SU-DHL-6 (cell line): ENCODE measurements at regions not wholly inside any gene's neighbourhood (a gene's known extent, or its start where the extent isn't known, plus 50 kb on each side); places are given as distances from the start of the nearest gene placed in this dataset.

ENCODE experiments used
- EZH2phosphoT487 ChIP-seq: fragments of 200-600 bp; sonication (generic), shearing (Covaris generic); conservative IDR thresholded peaks from 2 replicates; pipeline ENCODE4 v1.6.1; 2018; ENCODE audit warnings: mild to moderate bottlenecking, antibody characterized with exemption, low read length, moderate library complexity, mixed read lengths
- TF ChIP-seq, protein P1 (sequence below): fragments of 200-600 bp; sonication (generic); IDR thresholded peaks from one replicate; pipeline ENCODE4 v1.5.1; 2017; ENCODE audit warnings: antibody characterized with exemption, mild to moderate bottlenecking, low read length, moderate library complexity; ENCODE audit not compliant: insufficient read depth, poor library complexity, severe bottlenecking

DNA sequence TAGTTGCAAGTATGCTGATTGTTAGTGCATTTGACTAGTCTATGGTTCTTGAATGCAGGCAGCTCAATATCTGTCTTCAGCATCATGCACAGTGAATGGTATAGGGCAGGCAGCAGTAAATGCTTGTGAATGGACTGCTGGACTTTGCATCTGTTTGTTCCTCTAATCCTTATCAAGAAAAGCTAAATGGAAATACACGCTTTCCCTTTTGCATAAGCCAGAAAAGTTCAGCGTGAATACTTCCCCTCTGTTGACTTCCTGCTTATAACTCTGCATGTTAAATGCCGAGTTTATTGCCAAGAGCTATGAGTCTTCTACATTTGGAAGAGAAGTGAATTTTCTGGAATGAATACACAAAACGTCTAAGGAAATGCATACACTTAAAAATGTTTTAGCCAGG lies 127.9 kb upstream of the CPHXL start:
- TF ChIP-seq, protein P1, sequence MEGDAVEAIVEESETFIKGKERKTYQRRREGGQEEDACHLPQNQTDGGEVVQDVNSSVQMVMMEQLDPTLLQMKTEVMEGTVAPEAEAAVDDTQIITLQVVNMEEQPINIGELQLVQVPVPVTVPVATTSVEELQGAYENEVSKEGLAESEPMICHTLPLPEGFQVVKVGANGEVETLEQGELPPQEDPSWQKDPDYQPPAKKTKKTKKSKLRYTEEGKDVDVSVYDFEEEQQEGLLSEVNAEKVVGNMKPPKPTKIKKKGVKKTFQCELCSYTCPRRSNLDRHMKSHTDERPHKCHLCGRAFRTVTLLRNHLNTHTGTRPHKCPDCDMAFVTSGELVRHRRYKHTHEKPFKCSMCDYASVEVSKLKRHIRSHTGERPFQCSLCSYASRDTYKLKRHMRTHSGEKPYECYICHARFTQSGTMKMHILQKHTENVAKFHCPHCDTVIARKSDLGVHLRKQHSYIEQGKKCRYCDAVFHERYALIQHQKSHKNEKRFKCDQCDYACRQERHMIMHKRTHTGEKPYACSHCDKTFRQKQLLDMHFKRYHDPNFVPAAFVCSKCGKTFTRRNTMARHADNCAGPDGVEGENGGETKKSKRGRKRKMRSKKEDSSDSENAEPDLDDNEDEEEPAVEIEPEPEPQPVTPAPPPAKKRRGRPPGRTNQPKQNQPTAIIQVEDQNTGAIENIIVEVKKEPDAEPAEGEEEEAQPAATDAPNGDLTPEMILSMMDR, result no peak
- TF ChIP-seq EZH2phosphoT487, result no peak
